HG03108 (cell line): ENCODE measurements at regions not wholly inside any gene's neighbourhood (a gene's known extent, or its start where the extent isn't known, plus 50 kb on each side); places are given as distances from the start of the nearest gene placed in this dataset.
"Not testable (repeated sequence)": the region's sequence is repeated elsewhere in the genome, so short reads cannot be mapped to it uniquely, and the experiment has no call there.

Experiments used
- ATAC-seq: cut with Tn5 transposase; IDR thresholded peaks from one replicate; pipeline ENCODE4 v1.9.1; 2021; ENCODE audit warnings: moderate library complexity; ENCODE audit not compliant: unreplicated experiment

DNA sequence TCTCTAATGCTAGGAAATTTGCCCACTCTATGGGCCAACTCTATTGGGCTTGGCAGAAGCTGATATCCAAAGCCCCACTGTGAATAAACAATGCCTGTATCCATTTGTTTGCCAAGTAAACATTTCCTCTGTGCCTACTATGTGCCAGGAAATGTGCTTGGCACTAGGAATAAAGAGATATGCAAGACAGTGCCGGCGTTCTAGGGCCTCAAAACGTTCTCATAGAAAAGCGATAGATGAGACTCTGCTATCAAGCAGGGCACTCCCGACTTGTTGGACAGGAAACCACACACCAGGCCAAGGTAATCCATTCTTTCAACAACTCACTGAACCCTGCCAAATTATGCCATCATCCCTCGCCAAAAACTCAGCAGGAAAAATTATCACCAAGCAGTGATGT is 196.7 kb downstream of the IPMK start:
- no peak for ATAC-seq

GRCh38 chr10:58068809-58069208 is 198.9 kb downstream of the IPMK start:
- no peak for ATAC-seq

GRCh38 chr10:58066979-58067378 is 200.7 kb downstream of the IPMK start:
- no peak for ATAC-seq

GRCh38 chr10:58066126-58066525 is 201.6 kb downstream of the IPMK start:
- no peak for ATAC-seq

GRCh38 chr10:58065529-58065815 is 202.2 kb downstream of the IPMK start:
- ATAC-seq, result no peak

GRCh38 chr10:58064714-58065528 is 202.8 kb downstream of the IPMK start:
- ATAC-seq, result no peak

GRCh38 chr10:58063861-58064480 is 203.7 kb downstream of the IPMK start:
- ATAC-seq, result no peak

GRCh38 chr10:58058683-58059082 is 209.0 kb downstream of the IPMK start:
- ATAC-seq, result not testable (repeated sequence)

DNA sequence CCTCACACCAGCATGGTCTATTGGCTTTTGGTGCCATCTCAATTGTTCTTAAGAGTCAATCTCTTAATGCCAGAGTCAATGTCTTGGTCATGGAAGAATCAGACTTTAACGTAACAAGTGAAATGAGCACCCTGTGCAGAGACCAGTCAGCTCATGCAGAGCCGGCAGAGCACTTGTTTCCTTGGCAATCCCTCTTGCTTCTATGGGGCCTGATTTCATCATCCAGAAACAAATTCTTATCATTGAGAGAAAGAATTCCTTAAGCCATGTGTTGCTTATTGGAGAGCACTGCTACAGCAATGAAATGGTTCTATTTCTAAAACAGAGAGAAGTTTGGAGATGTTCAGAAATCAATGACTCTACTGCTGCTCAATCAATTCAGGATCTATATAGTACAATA is 212.8 kb downstream of the IPMK start:
- ATAC-seq, result no peak

DNA sequence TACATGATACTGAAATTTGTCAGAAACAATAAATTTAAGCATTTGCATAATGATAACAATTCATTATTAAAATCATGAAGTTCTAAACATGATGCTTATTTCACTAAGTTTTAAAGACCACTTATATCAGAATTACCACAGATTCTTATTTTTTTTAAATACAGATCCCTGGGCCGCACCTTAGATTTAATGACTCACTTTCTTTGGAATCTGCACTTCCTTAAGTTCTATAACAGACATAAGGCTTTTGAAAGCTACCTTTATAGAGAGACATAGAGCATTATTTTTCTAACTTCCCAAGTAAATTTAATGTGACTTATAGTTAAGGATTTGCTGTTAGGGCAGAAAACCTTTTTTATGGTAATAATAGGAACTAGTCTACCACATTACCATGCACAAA is 214.9 kb downstream of the IPMK start:
- no peak for ATAC-seq

- ATAC-seq, result no peak
Observed at GRCh38 chr10:58050575-58050974, 217.1 kb downstream of the IPMK start.

DNA sequence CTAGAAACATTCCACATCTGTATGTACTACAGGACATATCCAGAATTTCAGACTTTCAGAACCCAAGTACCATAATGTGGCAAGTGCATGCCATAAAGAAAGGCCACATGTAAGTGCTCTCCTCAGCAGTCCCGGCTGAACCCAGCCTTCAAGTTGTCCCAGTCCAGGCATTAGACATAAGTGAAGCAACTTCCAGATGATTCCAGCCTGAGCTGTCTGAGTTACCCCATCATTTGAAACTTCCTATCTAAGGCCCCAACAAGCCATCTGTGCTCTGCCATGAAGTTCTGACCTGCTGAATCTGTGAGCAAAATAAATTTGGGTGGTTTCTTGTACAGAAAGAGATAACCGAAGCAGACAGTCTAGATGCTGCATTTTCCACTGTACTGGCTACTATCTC is 218.8 kb downstream of the IPMK start:
- ATAC-seq, result no peak

GRCh38 chr10:58044072-58044471 is 223.6 kb downstream of the IPMK start:
- no peak for ATAC-seq

DNA sequence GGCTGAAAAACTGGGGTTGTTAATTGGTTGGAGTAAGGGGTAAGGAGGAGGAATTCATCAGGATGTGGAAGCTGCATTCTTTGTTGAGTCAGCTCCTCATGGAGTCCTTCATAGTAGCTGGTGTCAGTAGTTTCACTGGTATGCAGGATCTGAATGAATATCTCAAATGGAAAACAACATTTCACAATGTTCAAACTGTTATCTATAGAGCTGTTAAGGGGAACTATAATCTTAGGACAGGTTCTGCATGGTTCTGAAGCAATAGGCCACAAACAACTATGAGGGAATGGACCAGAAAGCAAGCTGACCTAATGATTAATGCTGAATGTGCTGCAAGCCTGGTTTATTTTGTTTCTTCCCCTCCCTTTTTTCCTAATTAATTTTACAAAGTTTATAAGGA is 225.8 kb downstream of the IPMK start:
- ATAC-seq, result no peak

DNA sequence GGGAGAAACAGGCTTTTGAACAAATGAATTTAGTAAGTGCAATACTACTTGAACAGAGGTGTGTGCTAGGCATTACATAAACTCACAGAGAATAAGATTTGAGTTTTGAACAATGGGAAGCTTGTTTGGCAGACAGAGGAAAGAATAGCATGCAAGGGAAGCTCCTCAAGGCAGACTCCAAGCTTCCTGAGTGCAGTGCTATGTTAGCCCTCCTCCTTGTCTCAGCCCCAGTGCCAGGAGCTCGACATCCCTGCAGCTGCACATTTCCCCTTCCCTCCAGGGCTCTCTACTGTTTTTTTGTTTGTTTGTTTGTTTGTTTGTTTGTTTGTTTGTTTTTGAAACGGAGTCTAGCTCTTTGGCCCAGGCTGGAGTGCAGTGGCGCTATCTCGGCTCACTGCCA is 237.5 kb downstream of the IPMK start:
- ATAC-seq, result no peak

DNA sequence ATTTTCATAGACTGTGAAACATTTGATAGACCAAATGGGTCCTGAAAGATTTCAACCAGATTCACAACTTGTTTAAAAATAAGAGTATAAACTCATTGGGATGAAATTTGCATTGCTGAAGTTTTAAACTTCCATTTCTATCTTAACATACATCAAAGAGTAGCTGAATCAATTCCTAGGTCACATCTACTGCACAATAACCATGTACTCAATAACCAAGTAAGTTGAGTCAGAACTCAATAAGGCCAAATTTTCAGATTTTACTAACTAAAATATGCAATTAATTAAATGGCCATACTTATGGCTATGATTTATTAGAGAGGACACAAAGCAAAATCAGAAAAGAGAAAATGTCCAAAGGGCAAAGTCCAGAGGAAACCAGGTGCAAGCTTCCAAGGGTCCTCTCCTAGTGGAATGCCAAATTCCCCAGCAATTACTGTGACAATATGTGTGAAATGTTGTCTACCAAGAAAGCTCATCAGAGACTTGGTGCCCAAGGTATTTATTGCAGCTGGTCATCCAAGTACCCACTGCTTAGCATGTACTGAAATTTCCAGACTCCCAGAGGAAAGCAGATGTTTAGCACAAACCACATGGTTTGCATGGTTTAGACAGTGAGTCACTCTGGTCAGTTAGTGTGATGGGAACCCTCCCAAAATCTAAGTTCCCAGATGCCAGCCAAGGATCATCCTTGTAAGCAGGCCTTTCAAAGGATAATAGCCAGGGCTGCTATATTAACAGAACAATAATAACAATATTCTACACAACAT is 238.9 kb downstream of the IPMK start:
- ATAC-seq, result no peak

GRCh38 chr10:58027426-58027825 is 240.3 kb downstream of the IPMK start:
- no peak for ATAC-seq

DNA sequence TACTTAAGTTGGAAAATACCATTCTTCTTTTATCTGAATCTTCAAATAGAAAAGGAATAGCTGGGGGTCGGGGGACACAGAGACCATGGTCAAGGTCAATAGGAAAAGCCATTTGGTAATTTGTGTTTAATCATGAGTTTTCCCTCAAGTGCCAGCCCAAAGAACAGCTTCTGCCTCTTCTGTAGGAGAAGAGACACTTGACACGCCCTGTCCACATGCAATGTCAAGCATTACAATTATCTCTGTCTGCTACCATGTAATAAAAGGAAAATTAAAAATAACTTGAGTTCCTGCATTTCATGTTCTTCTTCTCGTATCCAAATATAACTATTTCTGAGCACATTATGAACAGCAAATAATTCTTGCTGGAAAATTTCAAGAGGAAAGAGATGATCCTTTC is 241.7 kb downstream of the IPMK start:
- ATAC-seq, result no peak

DNA sequence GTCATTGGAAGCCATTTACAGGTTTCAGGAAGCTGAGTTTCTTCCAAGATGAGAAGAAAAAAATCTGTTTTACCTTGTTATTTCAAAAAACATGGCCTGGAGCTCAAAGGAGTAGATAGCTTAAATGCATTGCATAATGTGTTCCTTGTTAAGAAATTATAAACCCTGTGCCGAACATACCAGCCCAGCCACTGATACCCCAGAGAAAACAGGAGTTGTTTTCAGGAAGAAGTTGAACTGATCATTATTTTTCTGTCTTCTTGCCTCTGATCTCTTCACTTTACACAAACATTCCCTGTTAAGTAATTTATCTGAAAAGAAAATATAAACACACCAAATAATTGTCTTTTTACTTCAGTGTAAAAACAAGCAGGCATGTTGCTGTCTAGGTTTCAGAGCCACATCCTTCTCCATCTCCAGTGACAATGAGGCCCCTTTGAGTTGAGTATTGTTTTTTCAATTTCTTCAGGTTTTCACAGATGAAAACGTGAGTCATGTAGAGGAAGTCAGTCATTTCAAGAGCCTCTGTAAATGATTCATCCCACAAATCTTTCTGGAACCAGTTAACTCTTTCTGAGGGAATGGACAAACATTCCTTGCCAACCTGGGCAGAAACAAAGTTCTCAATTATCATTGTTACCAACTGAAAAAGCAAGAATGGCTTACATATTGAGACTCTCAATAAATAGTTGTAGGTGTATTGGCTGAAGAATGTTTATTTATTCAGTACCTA is 244.2 kb downstream of the IPMK start:
- no peak for ATAC-seq

- no peak for ATAC-seq
Observed at GRCh38 chr10:58019863-58020537, 247.7 kb downstream of the IPMK start.
